Peyer's patch (tissue), 4 donors: ENCODE measurements at regions not wholly inside any gene's neighbourhood (a gene's known extent, or its start where the extent isn't known, plus 50 kb on each side); places are given as distances from the start of the nearest gene placed in this dataset.

Source experiments
- CTCF ChIP-seq, 6 experiments: fragments of 450-650 bp in 4 of 6; fragments of 200-600 bp in 2 of 6; sonication (generic) in 1 of 6; IDR thresholded peaks; one replicate each; pipeline ENCODE4 v1.5.1; 2017 to 2019; ENCODE audit warnings: antibody characterized with exemption in 6 of 6, mild to moderate bottlenecking in 3 of 6, moderate library complexity in 1 of 6
- POLR2A ChIP-seq, 2 donors: fragments of 450-650 bp; IDR thresholded peaks; one replicate each; pipeline ENCODE4 v1.5.1; 2017; ENCODE audit warnings: antibody characterized with exemption in 2 of 2, mild to moderate bottlenecking in 2 of 2, moderate library complexity in 2 of 2

- peak; percentile 33 to 70 (median 65) for TF ChIP-seq CTCF (IDR thresholded peaks at IDR 0.05)
- TF ChIP-seq POLR2A (IDR thresholded peaks at IDR 0.05) = no peak
Measured at GRCh38 chr2:7427293-7428060, 510.3 kb downstream of the RNF144A start.
